ENCODE measurements at regions not wholly inside any gene's neighbourhood (a gene's known extent, or its start where the extent isn't known, plus 50 kb on each side); places are given as distances from the start of the nearest gene placed in this dataset.

- ATAC-seq (no peak), DNase-seq (no peak)
- H3K9me3 ChIP-seq, result no peaks in the 10 kb centered on the region
- no peak overlapping the region for H3K27ac ChIP-seq
- no peaks in the 10 kb centered on the region for H3K36me3 ChIP-seq
- in situ Hi-C loops (cut with MboI; ENCODE audit: low sequenced_read_pairs in 4 of 4), result no loop called here
- H3K27me3 ChIP-seq, result no peaks in the 10 kb centered on the region
- TF ChIP-seq CTCF (IDR thresholded peaks at IDR 0.05 in 4 of 5, conservative IDR thresholded peaks at IDR 0.05 in 1 of 5), result no peak
- no peak for TF ChIP-seq POLR2A (IDR thresholded peaks at IDR 0.05)
- no peak overlapping the region for H3K4me3 ChIP-seq
- H3K4me1 ChIP-seq, result no peaks in the 10 kb centered on the region
- intact Hi-C loops (cut with DNase I; ENCODE audit: low total_unique reads), result no loop called here
Observed at GRCh38 chr7:46143421-46143820, 222.3 kb upstream of the IGFBP3 start.

GRCh38 chr7:46139079-46139478 is 218.0 kb upstream of the IGFBP3 start:
- Histone ChIP-seq H3K27ac (no peak overlapping the region), H3K9me3 (no peaks in the 10 kb centered on the region), H3K27me3 (no peaks in the 10 kb centered on the region), H3K4me1 (no peaks in the 10 kb centered on the region), H3K4me3 (no peak overlapping the region), H3K36me3 (no peaks in the 10 kb centered on the region)
- intact Hi-C loops (cut with DNase I; ENCODE audit: low total_unique reads) (no loop called here), in situ Hi-C loops (cut with MboI; ENCODE audit: low sequenced_read_pairs in 4 of 4) (no loop called here)
- DNase-seq, result no peak
- no peak for ATAC-seq
- TF ChIP-seq POLR2A (IDR thresholded peaks at IDR 0.05) (no peak), CTCF (IDR thresholded peaks at IDR 0.05 in 4 of 5, conservative IDR thresholded peaks at IDR 0.05 in 1 of 5) (no peak)

- Histone ChIP-seq H3K27me3 (no peaks in the 10 kb centered on the region), H3K9me3 (no peaks in the 10 kb centered on the region), H3K4me1 (no peaks in the 10 kb centered on the region), H3K27ac (no peak overlapping the region), H3K36me3 (no peaks in the 10 kb centered on the region), H3K4me3 (no peak overlapping the region)
- intact Hi-C loops (cut with DNase I; ENCODE audit: low total_unique reads), result no loop called here
- ATAC-seq (no peak), DNase-seq (no peak)
- TF ChIP-seq POLR2A (IDR thresholded peaks at IDR 0.05), result no peak
- no peak for TF ChIP-seq CTCF (IDR thresholded peaks at IDR 0.05 in 4 of 5, conservative IDR thresholded peaks at IDR 0.05 in 1 of 5)
- in situ Hi-C loops (cut with MboI; ENCODE audit: low sequenced_read_pairs in 4 of 4), result no loop called here
Observed at GRCh38 chr7:46137725-46138124, 216.7 kb upstream of the IGFBP3 start.

- Histone ChIP-seq H3K4me3 (no peak overlapping the region), H3K4me1 (no peaks in the 10 kb centered on the region), H3K27me3 (no peaks in the 10 kb centered on the region), H3K27ac (no peak overlapping the region), H3K36me3 (no peaks in the 10 kb centered on the region), H3K9me3 (no peaks in the 10 kb centered on the region)
- DNase-seq, result no peak
- no peak for ATAC-seq
- in situ Hi-C loops (cut with MboI; ENCODE audit: low sequenced_read_pairs in 4 of 4) (no loop called here), intact Hi-C loops (cut with DNase I; ENCODE audit: low total_unique reads) (no loop called here)
- TF ChIP-seq POLR2A (IDR thresholded peaks at IDR 0.05), result no peak
- TF ChIP-seq CTCF (IDR thresholded peaks at IDR 0.05 in 4 of 5, conservative IDR thresholded peaks at IDR 0.05 in 1 of 5), result no peak
Observed at GRCh38 chr7:46135557-46135956, 214.5 kb upstream of the IGFBP3 start.

GRCh38 chr7:46134795-46135194 is 213.7 kb upstream of the IGFBP3 start:
- DNase-seq, result no peak
- no peaks in the 10 kb centered on the region for H3K27me3 ChIP-seq
- H3K9me3 ChIP-seq, result no peaks in the 10 kb centered on the region
- intact Hi-C loops (cut with DNase I; ENCODE audit: low total_unique reads) (no loop called here), in situ Hi-C loops (cut with MboI; ENCODE audit: low sequenced_read_pairs in 4 of 4) (no loop called here)
- H3K4me1 ChIP-seq, result no peaks in the 10 kb centered on the region
- no peak overlapping the region for H3K4me3 ChIP-seq
- TF ChIP-seq POLR2A (IDR thresholded peaks at IDR 0.05), result no peak
- no peak for TF ChIP-seq CTCF (IDR thresholded peaks at IDR 0.05 in 4 of 5, conservative IDR thresholded peaks at IDR 0.05 in 1 of 5)
- no peaks in the 10 kb centered on the region for H3K36me3 ChIP-seq
- ATAC-seq, result no peak
- H3K27ac ChIP-seq, result no peak overlapping the region
